GM12872 (cell line): ENCODE measurements at regions not wholly inside any gene's neighbourhood (a gene's known extent, or its start where the extent isn't known, plus 50 kb on each side); places are given as distances from the start of the nearest gene placed in this dataset.

Experiments used
- CTCF ChIP-seq: IDR thresholded peaks from 3 replicates; pipeline ENCODE4 v1.5.1; 2011; ENCODE audit warnings: low read depth, mild to moderate bottlenecking, low read length, moderate library complexity; ENCODE audit not compliant: insufficient read depth

GRCh38 chr2:111636905-111637304 lies 247.1 kb downstream of the ANAPC1 start:
- no peak for TF ChIP-seq CTCF

- TF ChIP-seq CTCF = no peak
Observed at GRCh38 chr2:111638274-111638877, 245.6 kb downstream of the ANAPC1 start.

- TF ChIP-seq CTCF = no peak
Observed at GRCh38 chr2:111640480-111640879, 243.5 kb downstream of the ANAPC1 start.

- TF ChIP-seq CTCF = no peak
Observed at GRCh38 chr2:111642586-111643327, 241.2 kb downstream of the ANAPC1 start.

GRCh38 chr2:111643759-111644158 lies 240.2 kb downstream of the ANAPC1 start:
- no peak for TF ChIP-seq CTCF

GRCh38 chr2:111647359-111647758 lies 236.6 kb downstream of the ANAPC1 start:
- TF ChIP-seq CTCF = no peak

- TF ChIP-seq CTCF = no peak
Observed at GRCh38 chr2:111652038-111652437, 232.0 kb downstream of the ANAPC1 start.
